ENCODE measurements at regions not wholly inside any gene's neighbourhood (a gene's known extent, or its start where the extent isn't known, plus 50 kb on each side); places are given as distances from the start of the nearest gene placed in this dataset.

DNA sequence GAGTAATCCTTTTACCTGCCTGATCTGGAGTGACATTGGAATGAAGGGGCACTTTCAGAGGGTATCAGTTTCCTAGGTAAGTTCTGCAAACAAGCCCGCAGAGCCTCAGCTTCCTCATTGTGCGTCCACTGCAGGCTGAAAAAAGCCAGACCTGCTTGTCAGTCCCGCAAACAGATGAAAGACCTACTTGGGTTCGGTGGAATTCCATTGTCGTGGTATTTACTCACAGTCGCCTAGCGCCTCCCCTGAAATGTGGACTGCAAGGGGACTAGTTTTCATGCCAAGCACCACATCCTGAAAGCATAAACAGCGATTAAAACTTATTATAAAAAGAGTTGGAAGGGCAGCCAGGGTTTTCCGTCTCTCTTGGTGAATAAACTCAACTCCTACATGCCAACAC is 121.5 kb downstream of the PAX1 start:
- TF ChIP-seq, protein P1, sequence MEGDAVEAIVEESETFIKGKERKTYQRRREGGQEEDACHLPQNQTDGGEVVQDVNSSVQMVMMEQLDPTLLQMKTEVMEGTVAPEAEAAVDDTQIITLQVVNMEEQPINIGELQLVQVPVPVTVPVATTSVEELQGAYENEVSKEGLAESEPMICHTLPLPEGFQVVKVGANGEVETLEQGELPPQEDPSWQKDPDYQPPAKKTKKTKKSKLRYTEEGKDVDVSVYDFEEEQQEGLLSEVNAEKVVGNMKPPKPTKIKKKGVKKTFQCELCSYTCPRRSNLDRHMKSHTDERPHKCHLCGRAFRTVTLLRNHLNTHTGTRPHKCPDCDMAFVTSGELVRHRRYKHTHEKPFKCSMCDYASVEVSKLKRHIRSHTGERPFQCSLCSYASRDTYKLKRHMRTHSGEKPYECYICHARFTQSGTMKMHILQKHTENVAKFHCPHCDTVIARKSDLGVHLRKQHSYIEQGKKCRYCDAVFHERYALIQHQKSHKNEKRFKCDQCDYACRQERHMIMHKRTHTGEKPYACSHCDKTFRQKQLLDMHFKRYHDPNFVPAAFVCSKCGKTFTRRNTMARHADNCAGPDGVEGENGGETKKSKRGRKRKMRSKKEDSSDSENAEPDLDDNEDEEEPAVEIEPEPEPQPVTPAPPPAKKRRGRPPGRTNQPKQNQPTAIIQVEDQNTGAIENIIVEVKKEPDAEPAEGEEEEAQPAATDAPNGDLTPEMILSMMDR (IDR thresholded peaks at IDR 0.05; ENCODE audit: low read depth, low read length, missing input control), result no peak
- TF ChIP-seq YY1 (IDR thresholded peaks at IDR 0.05) (no peak), RAD21 (IDR thresholded peaks at IDR 0.05) (no peak), SP1 (IDR thresholded peaks at IDR 0.05) (no peak), GABPA (IDR thresholded peaks at IDR 0.05 in 1 of 2, conservative IDR thresholded peaks at IDR 0.05 in 1 of 2) (no peak), HNF4A (conservative IDR thresholded peaks at IDR 0.05) (no peak), TAF1 (conservative IDR thresholded peaks at IDR 0.05) (no peak), HNF4G (IDR thresholded peaks at IDR 0.05) (no peak), FOXA1 (IDR thresholded peaks at IDR 0.05) (no peak)
- TF ChIP-seq, protein P2, sequence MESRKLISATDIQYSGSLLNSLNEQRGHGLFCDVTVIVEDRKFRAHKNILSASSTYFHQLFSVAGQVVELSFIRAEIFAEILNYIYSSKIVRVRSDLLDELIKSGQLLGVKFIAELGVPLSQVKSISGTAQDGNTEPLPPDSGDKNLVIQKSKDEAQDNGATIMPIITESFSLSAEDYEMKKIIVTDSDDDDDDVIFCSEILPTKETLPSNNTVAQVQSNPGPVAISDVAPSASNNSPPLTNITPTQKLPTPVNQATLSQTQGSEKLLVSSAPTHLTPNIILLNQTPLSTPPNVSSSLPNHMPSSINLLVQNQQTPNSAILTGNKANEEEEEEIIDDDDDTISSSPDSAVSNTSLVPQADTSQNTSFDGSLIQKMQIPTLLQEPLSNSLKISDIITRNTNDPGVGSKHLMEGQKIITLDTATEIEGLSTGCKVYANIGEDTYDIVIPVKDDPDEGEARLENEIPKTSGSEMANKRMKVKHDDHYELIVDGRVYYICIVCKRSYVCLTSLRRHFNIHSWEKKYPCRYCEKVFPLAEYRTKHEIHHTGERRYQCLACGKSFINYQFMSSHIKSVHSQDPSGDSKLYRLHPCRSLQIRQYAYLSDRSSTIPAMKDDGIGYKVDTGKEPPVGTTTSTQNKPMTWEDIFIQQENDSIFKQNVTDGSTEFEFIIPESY (IDR thresholded peaks at IDR 0.05), result no peak
- TF ChIP-seq, protein P3, sequence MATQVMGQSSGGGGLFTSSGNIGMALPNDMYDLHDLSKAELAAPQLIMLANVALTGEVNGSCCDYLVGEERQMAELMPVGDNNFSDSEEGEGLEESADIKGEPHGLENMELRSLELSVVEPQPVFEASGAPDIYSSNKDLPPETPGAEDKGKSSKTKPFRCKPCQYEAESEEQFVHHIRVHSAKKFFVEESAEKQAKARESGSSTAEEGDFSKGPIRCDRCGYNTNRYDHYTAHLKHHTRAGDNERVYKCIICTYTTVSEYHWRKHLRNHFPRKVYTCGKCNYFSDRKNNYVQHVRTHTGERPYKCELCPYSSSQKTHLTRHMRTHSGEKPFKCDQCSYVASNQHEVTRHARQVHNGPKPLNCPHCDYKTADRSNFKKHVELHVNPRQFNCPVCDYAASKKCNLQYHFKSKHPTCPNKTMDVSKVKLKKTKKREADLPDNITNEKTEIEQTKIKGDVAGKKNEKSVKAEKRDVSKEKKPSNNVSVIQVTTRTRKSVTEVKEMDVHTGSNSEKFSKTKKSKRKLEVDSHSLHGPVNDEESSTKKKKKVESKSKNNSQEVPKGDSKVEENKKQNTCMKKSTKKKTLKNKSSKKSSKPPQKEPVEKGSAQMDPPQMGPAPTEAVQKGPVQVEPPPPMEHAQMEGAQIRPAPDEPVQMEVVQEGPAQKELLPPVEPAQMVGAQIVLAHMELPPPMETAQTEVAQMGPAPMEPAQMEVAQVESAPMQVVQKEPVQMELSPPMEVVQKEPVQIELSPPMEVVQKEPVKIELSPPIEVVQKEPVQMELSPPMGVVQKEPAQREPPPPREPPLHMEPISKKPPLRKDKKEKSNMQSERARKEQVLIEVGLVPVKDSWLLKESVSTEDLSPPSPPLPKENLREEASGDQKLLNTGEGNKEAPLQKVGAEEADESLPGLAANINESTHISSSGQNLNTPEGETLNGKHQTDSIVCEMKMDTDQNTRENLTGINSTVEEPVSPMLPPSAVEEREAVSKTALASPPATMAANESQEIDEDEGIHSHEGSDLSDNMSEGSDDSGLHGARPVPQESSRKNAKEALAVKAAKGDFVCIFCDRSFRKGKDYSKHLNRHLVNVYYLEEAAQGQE (IDR thresholded peaks at IDR 0.05), result no peak
- TF ChIP-seq, protein P4, sequence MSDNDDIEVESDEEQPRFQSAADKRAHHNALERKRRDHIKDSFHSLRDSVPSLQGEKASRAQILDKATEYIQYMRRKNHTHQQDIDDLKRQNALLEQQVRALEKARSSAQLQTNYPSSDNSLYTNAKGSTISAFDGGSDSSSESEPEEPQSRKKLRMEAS (IDR thresholded peaks at IDR 0.05), result no peak
- TF ChIP-seq, protein P5, sequence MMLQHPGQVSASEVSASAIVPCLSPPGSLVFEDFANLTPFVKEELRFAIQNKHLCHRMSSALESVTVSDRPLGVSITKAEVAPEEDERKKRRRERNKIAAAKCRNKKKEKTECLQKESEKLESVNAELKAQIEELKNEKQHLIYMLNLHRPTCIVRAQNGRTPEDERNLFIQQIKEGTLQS (IDR thresholded peaks at IDR 0.05), result no peak

Data from liver (tissue), 3 donors.